NCI-H1417 (cell line): ENCODE measurements at regions not wholly inside any gene's neighbourhood (a gene's known extent, or its start where the extent isn't known, plus 50 kb on each side); places are given as distances from the start of the nearest gene placed in this dataset.
"Not testable (repeated sequence)": the region's sequence is repeated elsewhere in the genome, so short reads cannot be mapped to it uniquely, and the experiment has no call there.

Experiments used
- DNase-seq, 3 experiments: peaks; one replicate each; lab custom pipeline; 2025; lab: John Stamatoyannopoulos, UW

- DNase-seq: no peak
Measured at GRCh38 chr2:176923205-176923604, 289.4 kb upstream of the HNRNPA3 start.

GRCh38 chr2:176924909-176925534 is 287.6 kb upstream of the HNRNPA3 start:
- no peak for DNase-seq

GRCh38 chr2:176926453-176926852 is 286.1 kb upstream of the HNRNPA3 start:
- DNase-seq: no peak

- not testable (repeated sequence) for DNase-seq
Measured at GRCh38 chr2:176929387-176929786, 283.2 kb upstream of the HNRNPA3 start.

- DNase-seq: peak in 2 of 3 experiments; percentile 4 to 44
Measured at GRCh38 chr2:176931588-176932563, 280.7 kb upstream of the HNRNPA3 start.

- DNase-seq: no peak
Measured at GRCh38 chr2:176934131-176934530, 278.5 kb upstream of the HNRNPA3 start.

GRCh38 chr2:176934869-176935415 is 277.7 kb upstream of the HNRNPA3 start:
- DNase-seq: no peak

GRCh38 chr2:176935543-176936102 is 277.0 kb upstream of the HNRNPA3 start:
- DNase-seq: no peak

GRCh38 chr2:176936410-176936809 is 276.2 kb upstream of the HNRNPA3 start:
- DNase-seq: no peak

GRCh38 chr2:176944998-176945397 is 267.6 kb upstream of the HNRNPA3 start:
- DNase-seq: no peak

GRCh38 chr2:176947754-176948153 is 264.8 kb upstream of the HNRNPA3 start:
- DNase-seq: no peak

GRCh38 chr2:176951218-176951617 is 261.4 kb upstream of the HNRNPA3 start:
- DNase-seq: not testable (repeated sequence)

GRCh38 chr2:176956791-176957190 is 255.8 kb upstream of the HNRNPA3 start:
- DNase-seq: no peak

GRCh38 chr2:176959614-176960013 is 253.0 kb upstream of the HNRNPA3 start:
- DNase-seq: no peak

- DNase-seq: no peak
Measured at GRCh38 chr2:176960061-176960460, 252.5 kb upstream of the HNRNPA3 start.

GRCh38 chr2:176960736-176961520 is 251.7 kb upstream of the HNRNPA3 start:
- DNase-seq: peak in 1 of 3 experiments; percentile 8

GRCh38 chr2:176961775-176962619 is 250.6 kb upstream of the HNRNPA3 start:
- no peak for DNase-seq

- no peak for DNase-seq
Measured at GRCh38 chr2:176963568-176964287, 248.9 kb upstream of the HNRNPA3 start.

- DNase-seq: no peak
Measured at GRCh38 chr2:176967911-176968450, 244.6 kb upstream of the HNRNPA3 start.
